Endothelial cell of umbilical vein (primary cell): ENCODE measurements at regions not wholly inside any gene's neighbourhood (a gene's known extent, or its start where the extent isn't known, plus 50 kb on each side); places are given as distances from the start of the nearest gene placed in this dataset.

ENCODE experiments used
- BruUV-seq: library from RNA; stranded (reverse); fragments of 400-500 nt; replicated peaks from 2 replicates; lab custom pipeline; 2021; lab: Mats Ljungman, UMichigan
- CTCF ChIA-PET: fragments of 300-600, 350-600 bp; sonication (Branson Sonifier 250); formaldehyde crosslinking; loops from one replicate; lab custom pipeline; 2021; ENCODE audit warnings: antibody characterized with exemption, inconsistent platforms; lab: Charles Lee
- POLR2A ChIA-PET: fragments of 300-600, 350-600 bp; sonication (Branson Sonifier 250); formaldehyde crosslinking; loops from one replicate; lab custom pipeline; 2021; ENCODE audit warnings: antibody characterized with exemption, inconsistent platforms; lab: Charles Lee
- DNase-seq: peaks from one replicate; pipeline ENCODE4 v3.0.0-alpha.2; 2011; ENCODE audit warnings: low read depth, low spot score
- FAIRE-seq: peaks from 2 replicates; lab custom pipeline; 2011; peaks lifted over from hg19 to GRCh38; lab: Jason Lieb, UNC
- H2AFZ ChIP-seq: 2 replicates; pipeline ENCODE4 v1.6.0; 2012; ENCODE audit warnings: low read depth, low read length, control low read depth, inconsistent platforms
- H3K27ac ChIP-seq: 2 replicates; pipeline ENCODE4 v1.5.1; 2011; ENCODE audit warnings: low read depth, mild to moderate bottlenecking, control low read depth, low read length, moderate library complexity; ENCODE audit not compliant: insufficient read depth
- H3K27me3 ChIP-seq, 2 experiments: 2 replicates each; pipeline versions ENCODE4 v1.6.0 to v1.6.1; 2011; ENCODE audit warnings: low read length in 2 of 2, mixed read lengths in 1 of 2; ENCODE audit not compliant: control insufficient read depth in 2 of 2, insufficient read depth in 2 of 2
- H3K36me3 ChIP-seq, 2 experiments: 2 replicates in 1 of 2; 3 replicates in 1 of 2; pipeline ENCODE4 v1.5.1; 2011; ENCODE audit warnings: low read length in 2 of 2, mild to moderate bottlenecking in 1 of 2, moderate library complexity in 1 of 2; ENCODE audit not compliant: control insufficient read depth in 2 of 2, insufficient read depth in 2 of 2; ENCODE audit errors: extremely low read depth in 1 of 2
- H3K4me1 ChIP-seq: 3 replicates; pipeline ENCODE4 v1.5.1; 2011; ENCODE audit warnings: mild to moderate bottlenecking, low read length; ENCODE audit not compliant: control insufficient read depth, insufficient read depth; ENCODE audit errors: extremely low read depth
- H3K4me2 ChIP-seq: 2 replicates; pipeline ENCODE4 v1.6.1; 2011; ENCODE audit warnings: low read length, control low read depth, mixed read lengths; ENCODE audit not compliant: insufficient read depth
- H3K4me3 ChIP-seq, 3 experiments: fragments of 200-600 bp in 1 of 3; sonication (generic), shearing (Covaris generic) in 1 of 3; replicated peaks in 1 of 3; 2 replicates each; pipeline ENCODE4 v1.5.1; 2011 to 2016; ENCODE audit warnings: control low read depth in 3 of 3, low read length in 3 of 3, mild to moderate bottlenecking in 2 of 3, inconsistent platforms in 1 of 3, low read depth in 1 of 3, moderate library complexity in 1 of 3; ENCODE audit not compliant: insufficient read depth in 1 of 3
- H3K79me2 ChIP-seq: 2 replicates; pipeline ENCODE4 v1.6.0; 2012; ENCODE audit warnings: low read length, inconsistent platforms; ENCODE audit not compliant: control insufficient read depth, insufficient read depth
- H3K9ac ChIP-seq: replicated peaks from 2 replicates; pipeline ENCODE3; 2011; ENCODE audit warnings: low read length, control low read depth; ENCODE audit not compliant: insufficient read depth; ENCODE audit errors: extremely low read depth
- H3K9me1 ChIP-seq: replicated peaks from 3 replicates; pipeline ENCODE4 v1.6.0; 2011; ENCODE audit warnings: mild to moderate bottlenecking, low read length; ENCODE audit not compliant: control insufficient read depth, insufficient read depth; ENCODE audit errors: extremely low read depth
- H3K9me3 ChIP-seq: replicated peaks from 2 replicates; pipeline ENCODE4 v1.5.1; 2012; ENCODE audit warnings: low read length, inconsistent platforms; ENCODE audit not compliant: control insufficient read depth, insufficient read depth
- H4K20me1 ChIP-seq: replicated peaks from 2 replicates; pipeline ENCODE3; 2011; ENCODE audit warnings: mild to moderate bottlenecking, low read length; ENCODE audit not compliant: control insufficient read depth, insufficient read depth; ENCODE audit errors: extremely low read depth
- CTCF ChIP-seq, 2 donors: IDR thresholded peaks; 1 replicate in 1 of 2; 2 replicates in 1 of 2; pipeline ENCODE4 v1.5.1; 2011; ENCODE audit warnings: low read length in 2 of 2, mild to moderate bottlenecking in 2 of 2, moderate library complexity in 2 of 2, control low read depth in 1 of 2, inconsistent platforms in 1 of 2, low read depth in 1 of 2; ENCODE audit not compliant: insufficient read depth in 1 of 2; ENCODE audit errors: extremely low read depth in 1 of 2
- EZH2 ChIP-seq: IDR thresholded peaks from 2 replicates; pipeline ENCODE4 v1.6.1; 2012; ENCODE audit warnings: borderline replicate concordance, low read depth, mild to moderate bottlenecking, moderate library complexity, low read length, inconsistent platforms; ENCODE audit not compliant: severe bottlenecking
- FOS ChIP-seq: IDR thresholded peaks from 2 replicates; pipeline ENCODE4 v1.6.1; 2011; ENCODE audit warnings: mild to moderate bottlenecking, low read length, moderate library complexity, borderline replicate concordance; ENCODE audit not compliant: insufficient read depth
- GATA2 ChIP-seq: IDR thresholded peaks from 2 replicates; pipeline ENCODE4 v1.7.0; 2011; ENCODE audit warnings: low read depth, mild to moderate bottlenecking, moderate library complexity, mixed read lengths, low read length; ENCODE audit not compliant: insufficient read length, insufficient read depth
- JUN ChIP-seq: IDR thresholded peaks from 2 replicates; pipeline ENCODE4 v1.6.1; 2011; ENCODE audit warnings: borderline replicate concordance, low read depth; ENCODE audit not compliant: insufficient read length, insufficient read depth
- MYC ChIP-seq: IDR thresholded peaks from one replicate; pipeline ENCODE4 v1.6.1; 2011; ENCODE audit warnings: mild to moderate bottlenecking, low read depth, low read length
- POLR2A ChIP-seq: IDR thresholded peaks from 2 replicates; pipeline ENCODE4 v1.6.1; 2012; ENCODE audit warnings: low read depth, mild to moderate bottlenecking, control low read depth, low read length
- POLR2AphosphoS5 ChIP-seq: IDR thresholded peaks from 2 replicates; pipeline ENCODE4 v1.6.1; 2012; ENCODE audit warnings: low read depth, mild to moderate bottlenecking, control low read depth, low read length, moderate library complexity; ENCODE audit not compliant: insufficient read depth
- dilution Hi-C: fragments of 300-500 bp; cut with MboI; formaldehyde crosslinking; loops from one replicate; pipeline ENCODE4 v1.15.0; 2019; ENCODE audit warnings: low sequenced_read_pairs; ENCODE audit not compliant: extremely low pct_ligation_motif_present
- intact Hi-C: fragments of 100-400 bp; cut with micrococcal nuclease; formaldehyde crosslinking; loops from one replicate; pipeline ENCODE4 v1.10.0; 2022
- TF ChIP-seq, protein P1 (sequence below): IDR thresholded peaks from 2 replicates; pipeline ENCODE4 v1.6.1; 2011; ENCODE audit not compliant: insufficient read depth, insufficient read length

GRCh38 chr1:232894436-232894835, 56.0 kb upstream of the NTPCR start:
- H3K4me1 ChIP-seq, result no peaks in the 10 kb centered on the region
- FAIRE-seq (no peak), DNase-seq (no peak)
- no peaks in the 10 kb centered on the region for H3K79me2 ChIP-seq
- intact Hi-C loops (no loop called here), dilution Hi-C loops (no loop called here)
- H3K27ac ChIP-seq, result no peak overlapping the region
- H3K9ac ChIP-seq, result no peak overlapping the region
- H4K20me1 ChIP-seq, result no peaks in the 10 kb centered on the region
- no peaks in the 10 kb centered on the region for H3K9me1 ChIP-seq
- ChIA-PET POLR2A (no interaction called here), CTCF (interaction anchor here (1.7 kb wide), 1 partner anchor 14 kb away, joined by 5 read pairs; no protein-coding TSS in a partner anchor)
- BruUV-seq, result no TSS peak
- TF ChIP-seq EZH2, result no peak
- TF ChIP-seq POLR2A, result no peak
- TF ChIP-seq, protein P1, sequence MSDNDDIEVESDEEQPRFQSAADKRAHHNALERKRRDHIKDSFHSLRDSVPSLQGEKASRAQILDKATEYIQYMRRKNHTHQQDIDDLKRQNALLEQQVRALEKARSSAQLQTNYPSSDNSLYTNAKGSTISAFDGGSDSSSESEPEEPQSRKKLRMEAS, result no peak
- no peak for TF ChIP-seq MYC
- TF ChIP-seq GATA2, result no peak
- no peak for TF ChIP-seq JUN
- no peak for TF ChIP-seq POLR2AphosphoS5
- no peak for TF ChIP-seq FOS
- TF ChIP-seq CTCF (IDR thresholded peaks at IDR 0.05; ENCODE audit: extremely low read depth in 1 of 2, insufficient read depth in 1 of 2, low read depth in 1 of 2, low read length in 2 of 2), result no peak
- H3K36me3 ChIP-seq, result no peaks in the 10 kb centered on the region
- no peaks in the 10 kb centered on the region for H3K9me3 ChIP-seq
- no peak overlapping the region for H2AFZ ChIP-seq
- H3K4me3 ChIP-seq, result no peak overlapping the region
- H3K4me2 ChIP-seq, result no peak overlapping the region
- H3K27me3 ChIP-seq, result no peaks in the 10 kb centered on the region
